ENCODE measurements at regions not wholly inside any gene's neighbourhood (a gene's known extent, or its start where the extent isn't known, plus 50 kb on each side); places are given as distances from the start of the nearest gene placed in this dataset.

- H3K18ac ChIP-seq (ENCODE audit: extremely low read depth, low read length) = no peak overlapping the region
- H3K23me2 ChIP-seq (ENCODE audit: low read depth, low read length) = no peaks in the 10 kb centered on the region
- TF ChIP-seq TAF7 (optimal IDR thresholded peaks at IDR 0.05; ENCODE audit: borderline replicate concordance, low read depth, low read length) (no peak), RFX5 (IDR thresholded peaks at IDR 0.05; ENCODE audit: borderline replicate concordance, low read depth, low read length) (no peak), RBBP5 (IDR thresholded peaks at IDR 0.05; ENCODE audit: borderline replicate concordance, low read depth, low read length) (no peak), GABPA (IDR thresholded peaks at IDR 0.05; ENCODE audit: borderline replicate concordance, insufficient read depth, low read length) (no peak), HDAC6 (IDR thresholded peaks at IDR 0.05; ENCODE audit: low read depth, low read length) (no peak), SIN3A (conservative IDR thresholded peaks at IDR 0.05 in 1 of 2, IDR thresholded peaks at IDR 0.05 in 1 of 2; ENCODE audit: low read depth in 1 of 2, low read length in 2 of 2) (no peak), USF2 (IDR thresholded peaks at IDR 0.05; ENCODE audit: low read length) (no peak), SAP30 (IDR thresholded peaks at IDR 0.05; ENCODE audit: insufficient read depth, insufficient replicate concordance, low read length) (no peak), POLR2AphosphoS5 (IDR thresholded peaks at IDR 0.05; ENCODE audit: low read depth, low read length) (no peak), YY1 (IDR thresholded peaks at IDR 0.05; ENCODE audit: low read depth, low read length) (no peak), SP1 (IDR thresholded peaks at IDR 0.05; ENCODE audit: low read depth, low read length) (no peak), SP4 (IDR thresholded peaks at IDR 0.05; ENCODE audit: low read length) (no peak), JUN (IDR thresholded peaks at IDR 0.05; ENCODE audit: low read depth, low read length) (no peak), SUZ12 (IDR thresholded peaks at IDR 0.05; ENCODE audit: low read length) (no peak)
Measured at GRCh38 chr22:27273853-27274252, 527.7 kb downstream of the MN1 start.

More at GRCh38 chr22:27273853-27274252, 527.7 kb downstream of the MN1 start:
- H3K79me2 ChIP-seq (ENCODE audit: control insufficient read depth in 1 of 2, insufficient read depth in 2 of 2, low read length in 2 of 2) = no peaks in the 10 kb centered on the region
- H2BK120ac ChIP-seq (replicated peaks; ENCODE audit: low read depth, low read length) = no peak overlapping the region
- no peaks in the 10 kb centered on the region for H4K20me1 ChIP-seq (replicated peaks in 1 of 2; ENCODE audit: control insufficient read depth in 1 of 2, insufficient read depth in 2 of 2, low read length in 2 of 2)
- H4K5ac ChIP-seq (ENCODE audit: insufficient read length, low read depth, low read length) = no peak overlapping the region
- H2BK12ac ChIP-seq (ENCODE audit: low read depth, low read length) = no peak overlapping the region
- no peak overlapping the region for H3K27ac ChIP-seq (ENCODE audit: low read depth, low read length)
- H3K36me3 ChIP-seq (ENCODE audit: control insufficient read depth in 2 of 4, insufficient read depth in 4 of 4, low read length in 3 of 4) = no peaks in the 10 kb centered on the region
- H2BK5ac ChIP-seq (ENCODE audit: low read depth, low read length) = no peak overlapping the region
- FAIRE-seq = no peak
- CTCF ChIA-PET (ENCODE audit: partially characterized antibody) = interaction anchor here (1.0 to 1.4 kb wide), 5 partner anchors 10 to 294 kb away, joined by 3 read pairs; no protein-coding TSS in a partner anchor
- WGBS, 2 experiments (ENCODE audit: extremely low coverage in 1 of 2, insufficient coverage in 1 of 2, insufficient read length in 1 of 2, insufficient replicate concordance in 2 of 2, low coverage in 1 of 2, low lambda C conversion rate in 2 of 2, missing lambda C conversion rate in 1 of 2) = 80% methylated on average over 9 of the region's 10 CpGs; no CpG with 5 or more reads in 1 of the 2 experiments
- H3K79me1 ChIP-seq (ENCODE audit: low read depth, low read length) = no peaks in the 10 kb centered on the region
- H3K4me2 ChIP-seq (ENCODE audit: insufficient read depth in 1 of 2, low read depth in 2 of 2, low read length in 2 of 2) = no peak overlapping the region
- no peak overlapping the region; the same call in 1 of the 2 replicates for H2AFZ ChIP-seq (ENCODE audit: low read length)
- H3K4me1 ChIP-seq (replicated peaks in 1 of 4; ENCODE audit: control insufficient read depth in 3 of 4, insufficient read depth in 4 of 4, low read length in 3 of 4) = peaks cover 0 to 6% (median 2%) of the 10 kb centered on the region in 4 experiments; a peak in 3 of 7 replicates
- H3K9ac ChIP-seq (replicated peaks in 1 of 4; ENCODE audit: extremely low read depth in 1 of 4, low read depth in 3 of 4, low read length in 3 of 4) = no peak overlapping the region
- H2BK20ac ChIP-seq (ENCODE audit: low read length) = no peak overlapping the region
- POLR2A ChIA-PET (ENCODE audit: partially characterized antibody) = no interaction called here
- no peaks in the 10 kb centered on the region for H3K27me3 ChIP-seq (replicated peaks in 1 of 4; ENCODE audit: control insufficient read depth in 3 of 4, extremely low read depth in 1 of 4, insufficient read depth in 3 of 4, low read length in 3 of 4)
- no peak overlapping the region for H2AK5ac ChIP-seq (ENCODE audit: low read depth, low read length)
- no peak for DNase-seq (ENCODE audit: low read depth in 1 of 2, low spot score in 2 of 2)
- no peak overlapping the region for H4K91ac ChIP-seq (replicated peaks; ENCODE audit: insufficient read length, low read length)
- H2BK15ac ChIP-seq (ENCODE audit: low read length) = no peak overlapping the region
- no peak overlapping the region for H3K4me3 ChIP-seq (ENCODE audit: extremely low read depth in 1 of 4, insufficient read depth in 2 of 4, low read depth in 3 of 4, low read length in 4 of 4)
- H3K23ac ChIP-seq (ENCODE audit: insufficient read length) = no peak overlapping the region
- H4K8ac ChIP-seq (ENCODE audit: extremely low read depth, insufficient read depth, low read length) = no peak overlapping the region
- H3K14ac ChIP-seq (ENCODE audit: insufficient read length) = no peak overlapping the region
- peaks cover 3 to 5% of the 10 kb centered on the region in 2 experiments; a peak in 2 of 4 replicates for H3K9me3 ChIP-seq (ENCODE audit: insufficient read depth in 2 of 2, low read depth in 1 of 2, low read length in 1 of 2)
- no peak overlapping the region for H3K4ac ChIP-seq (replicated peaks; ENCODE audit: insufficient read length, low read depth, low read length)
- no peak overlapping the region for H3K56ac ChIP-seq (replicated peaks; ENCODE audit: insufficient read length, low read depth, low read length)

Measured in H1 (cell line).